HCT116 (cell line): ENCODE measurements at regions not wholly inside any gene's neighbourhood (a gene's known extent, or its start where the extent isn't known, plus 50 kb on each side); places are given as distances from the start of the nearest gene placed in this dataset.

Experiments used
- ATAC-seq: fragments of 200-7000 bp; cut with Tn5 transposase; 2 replicates; pipeline ENCODE4 v1.9.1; 2020; ENCODE audit warnings: mild to moderate bottlenecking, moderate library complexity
- BruUV-seq: library from RNA; stranded (reverse); fragments of 400-500 nt; replicated peaks from 2 replicates; lab custom pipeline; 2021; lab: Mats Ljungman, UMichigan
- CTCF ChIA-PET: fragments of 300-600 bp; sonication (Branson Sonifier 250); formaldehyde crosslinking; loops from one replicate; lab custom pipeline; 2021; ENCODE audit warnings: antibody characterized with exemption; lab: Charles Lee
- POLR2A ChIA-PET: fragments of 300-600, 350-600 bp; sonication (Branson Sonifier 250); formaldehyde crosslinking; loops from one replicate; lab custom pipeline; 2021; ENCODE audit warnings: antibody characterized with exemption; lab: Charles Lee
- RAD21 ChIA-PET, 2 experiments: fragments of 300-600 bp; sonication (Branson Sonifier 250); formaldehyde crosslinking; loops; one replicate each; lab custom pipeline; 2023; ENCODE audit warnings: low total read pairs in 2 of 2; ENCODE audit not compliant: uncharacterized antibody in 2 of 2, unreplicated experiment in 2 of 2, low non-redundant PET in 1 of 2; lab: Charles Lee
- DNase-seq: peaks from one replicate; pipeline ENCODE4 v3.0.0-alpha.2; 2010; ENCODE audit warnings: low read depth, low spot score
- H2AFZ ChIP-seq: fragments of 200-600 bp; shearing (Covaris generic), sonication (generic); 2 replicates; pipeline ENCODE4 v1.6.1; 2017; ENCODE audit warnings: low read depth, mixed run types, mixed read lengths, antibody characterized with exemption, low read length; ENCODE audit not compliant: poor library complexity, severe bottlenecking
- H3K27ac ChIP-seq: 2 replicates; pipeline ENCODE4 v1.5.1; 2012; ENCODE audit warnings: low read depth, low read length
- H3K27me3 ChIP-seq: fragments of 200-600 bp; sonication (generic); 2 replicates; pipeline ENCODE4 v1.6.1; 2016; ENCODE audit warnings: mixed run types, low read length, mixed read lengths; ENCODE audit not compliant: insufficient read depth
- H3K36me3 ChIP-seq, 2 experiments: fragments of 200-500 bp in 1 of 2; fragments of 200-600 bp in 1 of 2; sonication (Bioruptor generic) in 1 of 2; sonication (generic) in 1 of 2; 2 replicates each; pipeline versions ENCODE4 v1.5.1 to v1.6.1; 2014 to 2016; ENCODE audit warnings: low read length in 2 of 2, inconsistent platforms in 1 of 2, mixed read lengths in 1 of 2, mixed run types in 1 of 2; ENCODE audit not compliant: insufficient read depth in 2 of 2, control insufficient read depth in 1 of 2
- H3K4me1 ChIP-seq, 2 experiments: fragments of 200-600 bp in 1 of 2; sonication (generic) in 1 of 2; 2 replicates each; pipeline versions ENCODE4 v1.5.1 to v1.6.1; 2012 to 2017; ENCODE audit warnings: low read length in 2 of 2, inconsistent platforms in 1 of 2, mild to moderate bottlenecking in 1 of 2, mixed read lengths in 1 of 2, mixed run types in 1 of 2, moderate library complexity in 1 of 2; ENCODE audit not compliant: insufficient read depth in 2 of 2, control insufficient read depth in 1 of 2
- H3K4me2 ChIP-seq: fragments of 200-600 bp; sonication (generic); 2 replicates; pipeline ENCODE4 v1.6.1; 2017; ENCODE audit warnings: mixed run types, low read length, mixed read lengths
- H3K4me3 ChIP-seq, 2 experiments: fragments of 200-600 bp in 1 of 2; sonication (generic) in 1 of 2; replicated peaks in 1 of 2; 2 replicates each; pipeline ENCODE4 v1.5.1; 2011 to 2016; ENCODE audit warnings: low read length in 2 of 2, control low read depth in 1 of 2, low read depth in 1 of 2, mild to moderate bottlenecking in 1 of 2, mixed read lengths in 1 of 2, mixed run types in 1 of 2
- H3K79me2 ChIP-seq: fragments of 200-600 bp; sonication (generic); 2 replicates; pipeline ENCODE4 v1.6.1; 2017; ENCODE audit warnings: mild to moderate bottlenecking, mixed run types, low read length, moderate library complexity, mixed read lengths; ENCODE audit not compliant: insufficient read depth
- H3K9ac ChIP-seq: fragments of 200-600 bp; sonication (generic); 2 replicates; pipeline ENCODE4 v1.6.1; 2016; ENCODE audit warnings: low read length, mixed read lengths
- H3K9me2 ChIP-seq: fragments of 200-600 bp; sonication (generic), shearing (Covaris generic); 2 replicates; pipeline ENCODE4 v1.6.1; 2017; ENCODE audit warnings: mixed run types, mild to moderate bottlenecking, moderate library complexity; ENCODE audit not compliant: insufficient read depth
- H3K9me3 ChIP-seq, 2 experiments: fragments of 200-500 bp in 1 of 2; fragments of 200-600 bp in 1 of 2; sonication (Bioruptor generic) in 1 of 2; sonication (generic) in 1 of 2; 2 replicates each; pipeline ENCODE4 v1.6.1; 2014 to 2017; ENCODE audit warnings: low read length in 2 of 2, mixed read lengths in 2 of 2, inconsistent platforms in 1 of 2, low read depth in 1 of 2, mild to moderate bottlenecking in 1 of 2, mixed run types in 1 of 2, moderate library complexity in 1 of 2; ENCODE audit not compliant: control insufficient read depth in 1 of 2, insufficient read depth in 1 of 2
- H4K20me1 ChIP-seq: fragments of 200-600 bp; sonication (generic), shearing (Covaris generic); 2 replicates; pipeline ENCODE4 v1.6.1; 2017; ENCODE audit warnings: mixed run types, mild to moderate bottlenecking, moderate library complexity; ENCODE audit not compliant: insufficient read depth
- EGR1 ChIP-seq: IDR thresholded peaks from 2 replicates; pipeline ENCODE4 v1.6.1; 2012; ENCODE audit warnings: low read depth
- EZH2 ChIP-seq: fragments of 200-600 bp; sonication (generic); IDR thresholded peaks from 2 replicates; pipeline ENCODE4 v1.6.1; 2017; ENCODE audit warnings: antibody characterized with exemption, mixed run types
- FOSL1 ChIP-seq: IDR thresholded peaks from 2 replicates; pipeline ENCODE4 v1.6.1; 2012; ENCODE audit warnings: low read depth
- JUND ChIP-seq: IDR thresholded peaks from 2 replicates; pipeline ENCODE4 v1.6.1; 2012
- MAX ChIP-seq: IDR thresholded peaks from 2 replicates; pipeline ENCODE4 v1.6.1; 2012
- POLR2A ChIP-seq: IDR thresholded peaks from 2 replicates; pipeline ENCODE4 v1.7.0; 2011; ENCODE audit warnings: borderline replicate concordance; ENCODE audit not compliant: insufficient read depth, insufficient read length; ENCODE audit errors: extremely low read depth
- SIN3A ChIP-seq: IDR thresholded peaks from 2 replicates; pipeline ENCODE4 v1.6.1; 2012; ENCODE audit warnings: low read depth
- ZNF274 ChIP-seq: fragments of 200-500 bp; sonication (Bioruptor generic); IDR thresholded peaks from 2 replicates; pipeline ENCODE4 v1.6.1; 2014; ENCODE audit warnings: mild to moderate bottlenecking, low read depth, low read length, inconsistent platforms
- intact Hi-C: fragments of 100-400 bp; cut with micrococcal nuclease; formaldehyde crosslinking; loops from 2 replicates; pipeline ENCODE4 v1.10.0; 2022
- TF ChIP-seq, protein P1 (sequence below): IDR thresholded peaks from 2 replicates; pipeline ENCODE4 v1.6.1; 2012; ENCODE audit warnings: low read depth
- TF ChIP-seq, protein P2 (sequence below), 3 experiments: fragments of 200-600 bp in 1 of 3; sonication (generic) in 1 of 3; IDR thresholded peaks in 2 of 3; conservative IDR thresholded peaks in 1 of 3; 2 replicates each; pipeline ENCODE4 v1.5.1; 2012 to 2017; ENCODE audit warnings: low read depth in 2 of 3, low read length in 2 of 3, antibody characterized with exemption in 1 of 3, borderline replicate concordance in 1 of 3, control low read depth in 1 of 3, mild to moderate bottlenecking in 1 of 3, mixed read lengths in 1 of 3, mixed run types in 1 of 3, moderate library complexity in 1 of 3; ENCODE audit not compliant: insufficient read depth in 1 of 3

DNA sequence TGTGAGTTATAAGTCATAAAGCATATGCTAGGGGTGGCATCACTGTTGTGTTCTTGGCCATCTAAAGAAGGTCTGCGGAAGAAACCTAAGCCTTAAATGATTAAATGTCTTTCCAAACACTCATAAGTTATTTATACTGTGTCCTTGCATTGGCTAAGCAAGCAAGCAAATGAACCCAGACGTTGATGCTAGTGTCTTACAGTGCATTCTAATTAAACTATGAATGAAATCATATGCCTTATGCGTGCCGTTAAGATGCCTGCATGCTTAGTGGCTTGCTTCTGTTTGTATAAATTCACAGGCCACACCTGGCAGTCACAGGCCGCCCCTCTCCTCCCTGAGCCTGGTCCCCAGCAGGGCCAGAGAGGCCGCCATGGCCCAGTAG, 49.9 kb downstream of the RIN2 start:
- Histone ChIP-seq H3K27ac (no peak overlapping the region), H2AFZ (no peak overlapping the region), H4K20me1 (no peaks in the 10 kb centered on the region), H3K9ac (no peak overlapping the region), H3K4me1 (no peaks in the 10 kb centered on the region), H3K79me2 (no peaks in the 10 kb centered on the region), H3K4me3 (no peak overlapping the region), H3K27me3 (no peaks in the 10 kb centered on the region)
- no peak for ATAC-seq
- no peak for DNase-seq
- intact Hi-C loops, result no loop called here
- TF ChIP-seq, protein P1, sequence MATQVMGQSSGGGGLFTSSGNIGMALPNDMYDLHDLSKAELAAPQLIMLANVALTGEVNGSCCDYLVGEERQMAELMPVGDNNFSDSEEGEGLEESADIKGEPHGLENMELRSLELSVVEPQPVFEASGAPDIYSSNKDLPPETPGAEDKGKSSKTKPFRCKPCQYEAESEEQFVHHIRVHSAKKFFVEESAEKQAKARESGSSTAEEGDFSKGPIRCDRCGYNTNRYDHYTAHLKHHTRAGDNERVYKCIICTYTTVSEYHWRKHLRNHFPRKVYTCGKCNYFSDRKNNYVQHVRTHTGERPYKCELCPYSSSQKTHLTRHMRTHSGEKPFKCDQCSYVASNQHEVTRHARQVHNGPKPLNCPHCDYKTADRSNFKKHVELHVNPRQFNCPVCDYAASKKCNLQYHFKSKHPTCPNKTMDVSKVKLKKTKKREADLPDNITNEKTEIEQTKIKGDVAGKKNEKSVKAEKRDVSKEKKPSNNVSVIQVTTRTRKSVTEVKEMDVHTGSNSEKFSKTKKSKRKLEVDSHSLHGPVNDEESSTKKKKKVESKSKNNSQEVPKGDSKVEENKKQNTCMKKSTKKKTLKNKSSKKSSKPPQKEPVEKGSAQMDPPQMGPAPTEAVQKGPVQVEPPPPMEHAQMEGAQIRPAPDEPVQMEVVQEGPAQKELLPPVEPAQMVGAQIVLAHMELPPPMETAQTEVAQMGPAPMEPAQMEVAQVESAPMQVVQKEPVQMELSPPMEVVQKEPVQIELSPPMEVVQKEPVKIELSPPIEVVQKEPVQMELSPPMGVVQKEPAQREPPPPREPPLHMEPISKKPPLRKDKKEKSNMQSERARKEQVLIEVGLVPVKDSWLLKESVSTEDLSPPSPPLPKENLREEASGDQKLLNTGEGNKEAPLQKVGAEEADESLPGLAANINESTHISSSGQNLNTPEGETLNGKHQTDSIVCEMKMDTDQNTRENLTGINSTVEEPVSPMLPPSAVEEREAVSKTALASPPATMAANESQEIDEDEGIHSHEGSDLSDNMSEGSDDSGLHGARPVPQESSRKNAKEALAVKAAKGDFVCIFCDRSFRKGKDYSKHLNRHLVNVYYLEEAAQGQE, result no peak
- TF ChIP-seq FOSL1 (no peak), JUND (no peak), EZH2 (no peak), MAX (no peak), SIN3A (no peak)
- TF ChIP-seq, all 23 proteins: peak for 0
- no peak overlapping the region for H3K4me2 ChIP-seq
- ChIA-PET CTCF (no interaction called here), POLR2A (no interaction called here), RAD21 (no interaction called here)
- no peaks in the 10 kb centered on the region for H3K36me3 ChIP-seq
- BruUV-seq, result no TSS peak
- no peaks in the 10 kb centered on the region for H3K9me3 ChIP-seq
- no peaks in the 10 kb centered on the region for H3K9me2 ChIP-seq

DNA sequence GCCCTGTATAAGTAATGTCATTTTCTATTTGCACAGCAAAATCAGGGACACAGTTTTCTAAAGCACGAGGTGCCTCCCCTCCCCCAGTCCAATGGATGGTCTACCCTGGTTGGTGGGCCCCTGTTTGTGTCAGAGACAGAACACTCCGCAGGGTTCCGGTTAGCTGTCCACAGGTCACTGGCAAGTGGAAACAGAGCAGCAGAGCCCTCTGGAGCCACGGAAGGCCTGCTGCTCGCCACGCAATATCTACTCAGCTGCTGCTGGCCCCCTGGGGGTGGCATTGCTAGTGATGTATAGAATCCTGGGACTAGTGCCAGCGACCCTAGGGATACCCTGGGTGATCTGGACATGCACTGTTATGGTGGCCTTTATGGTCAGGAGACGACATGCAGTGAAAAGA, 50.4 kb downstream of the RIN2 start:
- no peak overlapping the region for H3K4me2 ChIP-seq
- H3K27me3 ChIP-seq, result no peaks in the 10 kb centered on the region
- H3K27ac ChIP-seq, result no peak overlapping the region
- RAD21 ChIA-PET, result no interaction called here
- TF ChIP-seq POLR2A (no peak), MAX (no peak), SIN3A (no peak), EGR1 (no peak), ZNF274 (no peak)
- TF ChIP-seq, protein P2, sequence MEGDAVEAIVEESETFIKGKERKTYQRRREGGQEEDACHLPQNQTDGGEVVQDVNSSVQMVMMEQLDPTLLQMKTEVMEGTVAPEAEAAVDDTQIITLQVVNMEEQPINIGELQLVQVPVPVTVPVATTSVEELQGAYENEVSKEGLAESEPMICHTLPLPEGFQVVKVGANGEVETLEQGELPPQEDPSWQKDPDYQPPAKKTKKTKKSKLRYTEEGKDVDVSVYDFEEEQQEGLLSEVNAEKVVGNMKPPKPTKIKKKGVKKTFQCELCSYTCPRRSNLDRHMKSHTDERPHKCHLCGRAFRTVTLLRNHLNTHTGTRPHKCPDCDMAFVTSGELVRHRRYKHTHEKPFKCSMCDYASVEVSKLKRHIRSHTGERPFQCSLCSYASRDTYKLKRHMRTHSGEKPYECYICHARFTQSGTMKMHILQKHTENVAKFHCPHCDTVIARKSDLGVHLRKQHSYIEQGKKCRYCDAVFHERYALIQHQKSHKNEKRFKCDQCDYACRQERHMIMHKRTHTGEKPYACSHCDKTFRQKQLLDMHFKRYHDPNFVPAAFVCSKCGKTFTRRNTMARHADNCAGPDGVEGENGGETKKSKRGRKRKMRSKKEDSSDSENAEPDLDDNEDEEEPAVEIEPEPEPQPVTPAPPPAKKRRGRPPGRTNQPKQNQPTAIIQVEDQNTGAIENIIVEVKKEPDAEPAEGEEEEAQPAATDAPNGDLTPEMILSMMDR (IDR thresholded peaks at IDR 0.05 in 2 of 3, conservative IDR thresholded peaks at IDR 0.05 in 1 of 3; ENCODE audit: borderline replicate concordance in 1 of 3, insufficient read depth in 1 of 3, low read depth in 2 of 3, low read length in 2 of 3), result no peak
- H3K9ac ChIP-seq, result no peak overlapping the region
- no peak overlapping the region for H3K4me3 ChIP-seq
- CTCF ChIA-PET, result no interaction called here
- no peaks in the 10 kb centered on the region for H3K4me1 ChIP-seq
- ATAC-seq (no peak), DNase-seq (no peak)
- H3K9me3 ChIP-seq, result no peaks in the 10 kb centered on the region
- H3K79me2 ChIP-seq, result no peaks in the 10 kb centered on the region
- no TSS peak for BruUV-seq
- intact Hi-C loops, result no loop called here
- no peaks in the 10 kb centered on the region for H3K9me2 ChIP-seq
- POLR2A ChIA-PET, result no interaction called here
- no peaks in the 10 kb centered on the region for H4K20me1 ChIP-seq
- H3K36me3 ChIP-seq, result no peaks in the 10 kb centered on the region
- H2AFZ ChIP-seq, result no peak overlapping the region
